Uterus (tissue), 3 donors: ENCODE measurements at regions not wholly inside any gene's neighbourhood (a gene's known extent, or its start where the extent isn't known, plus 50 kb on each side); places are given as distances from the start of the nearest gene placed in this dataset.

ENCODE experiments used
- DNase-seq, 2 donors: peaks; one replicate each; pipeline ENCODE4 v3.0.0-alpha.2; 2019 to 2020
- H3K27ac ChIP-seq, 2 donors: fragments of 200-600 bp; sonication (generic); 1 replicate in 1 of 2; 2 replicates in 1 of 2; pipeline ENCODE4 v1.5.1; 2016 to 2018
- H3K27me3 ChIP-seq, 2 donors: fragments of 200-600 bp; sonication (generic); one replicate each; pipeline ENCODE4 v1.5.1; 2018 to 2019; ENCODE audit warnings: control low read depth in 1 of 2
- H3K36me3 ChIP-seq, 2 donors: fragments of 200-600 bp; sonication (generic); one replicate each; pipeline ENCODE4 v1.5.1; 2019; ENCODE audit warnings: control low read depth in 1 of 2
- H3K4me1 ChIP-seq, 2 donors: fragments of 200-600 bp; sonication (generic); one replicate each; pipeline ENCODE4 v1.5.1; 2018 to 2019; ENCODE audit warnings: control low read depth in 1 of 2
- H3K4me3 ChIP-seq, 2 donors: fragments of 200-600 bp; sonication (generic); 1 replicate in 1 of 2; 2 replicates in 1 of 2; pipeline ENCODE4 v1.5.1; 2018 to 2019; ENCODE audit warnings: mild to moderate bottlenecking in 1 of 2
- H3K9me3 ChIP-seq, 2 donors: fragments of 200-600 bp; sonication (generic); one replicate each; pipeline ENCODE4 v1.5.1; 2019; ENCODE audit warnings: control low read depth in 1 of 2
- POLR2A ChIP-seq, 2 donors: fragments of 450-650 bp; IDR thresholded peaks; one replicate each; pipeline ENCODE4 v1.6.1; 2016; ENCODE audit warnings: antibody characterized with exemption in 2 of 2, mild to moderate bottlenecking in 1 of 2, moderate library complexity in 1 of 2
- intact Hi-C: fragments of 100-400 bp; cut with DNase I; formaldehyde crosslinking; loops from one replicate; pipeline ENCODE4 v1.15.1; 2023; ENCODE audit warnings: low total_unique reads
- TF ChIP-seq, protein P1 (sequence below), 4 experiments: fragments of 200-600 bp in 2 of 4; fragments of 450-650 bp in 2 of 4; sonication (generic) in 2 of 4; IDR thresholded peaks; one replicate each; pipeline ENCODE4 v1.5.1; 2016 to 2019; ENCODE audit warnings: antibody characterized with exemption in 4 of 4, mild to moderate bottlenecking in 2 of 4, moderate library complexity in 1 of 4
- donor health status: DM: yes; HTN: yes; CAD: no.

DNA sequence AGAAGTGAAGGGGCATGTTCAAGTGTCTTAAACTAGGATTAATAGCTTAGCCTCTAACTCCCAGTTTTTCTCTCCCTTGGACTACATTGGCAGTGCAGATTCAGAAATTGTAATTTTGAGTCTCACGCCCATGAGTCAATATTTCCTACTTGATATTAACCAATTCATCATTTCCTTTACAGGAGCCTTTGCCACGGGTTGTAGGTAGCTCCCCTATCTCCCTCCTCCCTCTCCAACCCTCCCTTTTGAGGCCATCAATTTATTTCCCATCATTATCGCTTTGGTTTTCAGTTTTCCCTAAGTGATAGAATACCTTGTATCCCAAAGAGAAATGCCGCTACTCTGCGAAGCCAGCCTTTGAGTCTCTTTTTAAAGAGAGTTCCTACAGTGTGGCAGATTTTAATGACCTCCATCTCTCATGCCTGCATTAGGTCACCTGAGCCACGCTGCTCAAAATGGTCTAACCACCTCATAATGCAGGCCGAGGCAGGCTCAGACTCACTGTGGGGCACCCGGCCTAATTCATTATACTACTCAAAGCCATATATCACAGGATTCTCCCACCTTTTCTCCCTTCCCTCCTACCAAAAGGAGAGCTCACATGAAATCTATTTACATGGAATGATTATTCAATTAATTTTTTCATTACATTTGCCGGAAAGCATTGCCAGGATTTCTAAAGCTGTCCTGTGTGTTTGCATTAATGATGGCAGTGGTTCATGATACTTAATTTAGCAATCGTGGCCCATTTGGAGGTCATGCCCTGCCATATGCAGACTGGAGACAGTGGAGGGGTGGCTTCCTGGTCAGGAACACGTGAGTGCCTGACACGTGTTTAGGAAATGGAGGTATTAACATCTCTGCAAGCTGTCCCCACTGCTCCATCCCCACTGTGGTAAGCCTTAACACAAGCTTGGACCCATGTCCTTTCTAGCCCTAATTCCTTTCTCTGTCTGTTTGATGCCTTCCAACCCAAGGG, 448.2 kb upstream of the AUTS2 start:
- H3K9me3 ChIP-seq, result no peaks in the 10 kb centered on the region
- no peak overlapping the region for H3K4me3 ChIP-seq
- TF ChIP-seq, protein P1, sequence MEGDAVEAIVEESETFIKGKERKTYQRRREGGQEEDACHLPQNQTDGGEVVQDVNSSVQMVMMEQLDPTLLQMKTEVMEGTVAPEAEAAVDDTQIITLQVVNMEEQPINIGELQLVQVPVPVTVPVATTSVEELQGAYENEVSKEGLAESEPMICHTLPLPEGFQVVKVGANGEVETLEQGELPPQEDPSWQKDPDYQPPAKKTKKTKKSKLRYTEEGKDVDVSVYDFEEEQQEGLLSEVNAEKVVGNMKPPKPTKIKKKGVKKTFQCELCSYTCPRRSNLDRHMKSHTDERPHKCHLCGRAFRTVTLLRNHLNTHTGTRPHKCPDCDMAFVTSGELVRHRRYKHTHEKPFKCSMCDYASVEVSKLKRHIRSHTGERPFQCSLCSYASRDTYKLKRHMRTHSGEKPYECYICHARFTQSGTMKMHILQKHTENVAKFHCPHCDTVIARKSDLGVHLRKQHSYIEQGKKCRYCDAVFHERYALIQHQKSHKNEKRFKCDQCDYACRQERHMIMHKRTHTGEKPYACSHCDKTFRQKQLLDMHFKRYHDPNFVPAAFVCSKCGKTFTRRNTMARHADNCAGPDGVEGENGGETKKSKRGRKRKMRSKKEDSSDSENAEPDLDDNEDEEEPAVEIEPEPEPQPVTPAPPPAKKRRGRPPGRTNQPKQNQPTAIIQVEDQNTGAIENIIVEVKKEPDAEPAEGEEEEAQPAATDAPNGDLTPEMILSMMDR (IDR thresholded peaks at IDR 0.05), result no peak
- TF ChIP-seq POLR2A (IDR thresholded peaks at IDR 0.05), result no peak
- no peak for DNase-seq
- H3K27ac ChIP-seq, result no peak overlapping the region
- no peaks in the 10 kb centered on the region for H3K36me3 ChIP-seq
- intact Hi-C loops, result no loop called here
- H3K27me3 ChIP-seq, result no peaks in the 10 kb centered on the region
- no peaks in the 10 kb centered on the region for H3K4me1 ChIP-seq

DNA sequence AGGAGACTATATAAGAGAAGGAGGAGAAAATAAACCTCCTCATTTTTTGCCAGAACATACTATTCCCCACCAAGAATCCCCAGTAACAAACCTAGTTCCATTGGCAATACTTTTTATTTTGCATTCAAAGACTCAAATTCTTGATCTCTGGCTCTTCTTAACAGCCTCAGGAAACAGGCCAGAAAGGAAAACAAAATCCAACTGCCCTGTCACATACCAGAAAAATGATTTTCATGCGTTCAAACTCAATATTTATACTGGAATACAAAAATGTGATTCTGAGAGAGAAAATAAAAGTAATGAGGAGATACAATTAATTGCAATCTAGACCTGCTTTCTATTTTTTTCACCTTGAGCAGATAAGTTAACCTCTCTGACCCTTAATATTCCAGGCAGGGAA, 435.9 kb upstream of the AUTS2 start:
- no peaks in the 10 kb centered on the region for H3K36me3 ChIP-seq
- H3K27ac ChIP-seq, result no peak overlapping the region
- TF ChIP-seq, protein P1 (IDR thresholded peaks at IDR 0.05), result no peak
- TF ChIP-seq POLR2A (IDR thresholded peaks at IDR 0.05), result no peak
- no peaks in the 10 kb centered on the region for H3K4me1 ChIP-seq
- no peaks in the 10 kb centered on the region for H3K27me3 ChIP-seq
- H3K4me3 ChIP-seq, result no peak overlapping the region
- intact Hi-C loops, result no loop called here
- H3K9me3 ChIP-seq, result no peaks in the 10 kb centered on the region
- DNase-seq, result no peak

DNA sequence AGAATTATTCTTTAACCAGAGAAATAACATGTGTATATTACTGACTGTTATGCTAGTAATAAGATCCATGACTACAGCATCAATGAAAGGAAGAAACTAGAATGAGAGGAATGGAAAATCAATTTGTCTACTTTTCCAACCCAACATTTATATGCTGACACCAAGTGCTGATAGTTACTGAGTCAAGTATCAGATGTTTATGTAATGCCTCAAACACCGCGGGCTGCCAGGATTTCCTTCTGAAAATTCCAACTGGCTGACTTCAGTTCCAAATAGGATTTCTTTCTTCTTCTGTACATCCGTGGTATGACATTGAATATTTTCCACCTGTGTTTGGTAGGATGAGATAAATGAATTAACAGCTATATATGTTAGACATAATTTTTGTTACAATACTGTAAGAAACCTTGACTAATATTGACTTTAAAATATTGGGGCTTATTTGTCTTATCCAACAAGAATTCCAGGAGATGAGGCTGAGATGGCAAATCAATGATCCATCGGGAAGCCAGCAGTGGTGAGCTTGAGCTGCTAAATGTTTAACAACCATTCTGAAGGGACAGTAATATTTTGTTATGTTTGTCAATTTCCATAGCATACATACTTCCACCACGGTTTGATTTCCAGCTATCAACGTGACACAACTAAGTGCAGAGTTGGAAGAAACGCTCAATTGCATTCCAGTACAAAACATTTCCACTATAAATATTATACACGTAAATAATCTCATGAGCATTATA, 435.2 kb upstream of the AUTS2 start:
- Histone ChIP-seq H3K4me1 (no peaks in the 10 kb centered on the region), H3K27ac (no peak overlapping the region), H3K9me3 (no peaks in the 10 kb centered on the region), H3K36me3 (no peaks in the 10 kb centered on the region), H3K27me3 (no peaks in the 10 kb centered on the region), H3K4me3 (no peak overlapping the region)
- TF ChIP-seq POLR2A (IDR thresholded peaks at IDR 0.05), result no peak
- TF ChIP-seq, protein P1 (IDR thresholded peaks at IDR 0.05), result no peak
- DNase-seq, result no peak
- intact Hi-C loops, result no loop called here

DNA sequence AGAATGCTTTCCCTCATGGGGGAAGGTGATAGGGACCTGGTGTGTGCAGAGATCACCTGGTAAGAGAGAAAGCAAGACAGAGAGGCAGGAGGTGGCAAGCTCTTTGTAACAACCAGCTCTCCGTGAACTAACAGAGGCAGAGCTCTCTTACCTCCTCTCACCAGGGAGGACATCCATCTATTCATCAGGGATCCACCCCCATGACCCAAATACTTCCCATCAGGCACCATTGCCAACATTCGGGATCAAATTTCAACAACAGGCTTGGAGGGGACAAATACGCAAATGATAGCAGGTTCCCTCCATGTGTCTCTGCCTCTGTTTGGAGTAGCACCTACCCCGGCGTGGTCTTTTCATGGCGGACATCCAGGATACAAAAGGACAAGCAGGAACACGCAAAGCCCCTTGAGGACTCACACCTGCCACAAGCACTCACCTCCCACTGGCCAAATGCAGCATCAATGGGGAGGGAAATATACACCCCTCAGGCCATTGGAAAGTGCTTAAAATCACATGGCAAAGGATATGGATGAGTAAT, 431.2 kb upstream of the AUTS2 start:
- intact Hi-C loops, result no loop called here

More for the DNA sequence above, 431.2 kb upstream of the AUTS2 start:
- no peak for DNase-seq
- Histone ChIP-seq H3K36me3 (no peaks in the 10 kb centered on the region), H3K27me3 (no peaks in the 10 kb centered on the region), H3K9me3 (no peaks in the 10 kb centered on the region), H3K27ac (no peak overlapping the region), H3K4me3 (no peak overlapping the region), H3K4me1 (no peaks in the 10 kb centered on the region)
- TF ChIP-seq, protein P1 (IDR thresholded peaks at IDR 0.05), result no peak
- TF ChIP-seq POLR2A (IDR thresholded peaks at IDR 0.05), result no peak
